Esophagus muscularis mucosa (tissue), 4 donors: ENCODE measurements at regions not wholly inside any gene's neighbourhood (a gene's known extent, or its start where the extent isn't known, plus 50 kb on each side); places are given as distances from the start of the nearest gene placed in this dataset.

Experiments used
- CTCF ChIP-seq, 3 experiments: fragments of 200-600 bp in 2 of 3; fragments of 450-650 bp in 1 of 3; sonication (generic) in 2 of 3; IDR thresholded peaks; one replicate each; pipeline ENCODE4 v1.5.1; 2017 to 2019; ENCODE audit warnings: antibody characterized with exemption in 3 of 3, mild to moderate bottlenecking in 2 of 3, moderate library complexity in 1 of 3
- EP300 ChIP-seq: sonication (generic); formaldehyde crosslinking; IDR thresholded peaks from one replicate; pipeline ENCODE4 v1.6.1; 2017; ENCODE audit warnings: antibody characterized with exemption
- POLR2A ChIP-seq: fragments of 450-650 bp; IDR thresholded peaks from one replicate; pipeline ENCODE4 v1.6.1; 2017; ENCODE audit warnings: antibody characterized with exemption, moderate library complexity, mild to moderate bottlenecking, low read depth

GRCh38 chr21:22582026-22582425, 1583.8 kb downstream of the NCAM2 start:
- TF ChIP-seq CTCF (IDR thresholded peaks at IDR 0.05) (no peak), POLR2A (no peak), EP300 (no peak)
